Fibroblast of skin of left quadriceps (primary cell): ENCODE measurements at regions not wholly inside any gene's neighbourhood (a gene's known extent, or its start where the extent isn't known, plus 50 kb on each side); places are given as distances from the start of the nearest gene placed in this dataset.

Source experiments
- DNase-seq, 2 experiments: peaks; one replicate each; pipeline ENCODE4 v3.0.0-alpha.2; 2013; ENCODE audit warnings: low read depth in 2 of 2

DNA sequence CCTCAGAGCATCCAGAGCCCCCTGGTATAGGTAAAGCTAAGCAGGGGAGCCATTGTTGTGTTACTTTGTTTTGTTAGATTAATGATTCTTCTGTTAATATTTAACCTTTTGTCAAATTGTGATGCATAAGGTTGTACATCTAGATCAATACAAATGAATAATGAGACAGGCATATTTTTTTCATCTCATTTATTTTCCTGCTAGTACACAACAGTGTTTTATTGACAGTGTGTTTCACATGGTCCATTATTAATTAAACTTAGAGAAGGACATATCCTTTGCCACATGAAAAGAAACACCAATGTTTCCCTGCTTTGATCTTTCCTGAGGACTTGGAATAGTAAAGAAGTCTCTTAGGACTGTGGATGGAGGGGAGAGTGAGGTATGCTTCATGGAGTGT, 543.6 kb upstream of the CFAP20DC start:
- no peak for DNase-seq

DNA sequence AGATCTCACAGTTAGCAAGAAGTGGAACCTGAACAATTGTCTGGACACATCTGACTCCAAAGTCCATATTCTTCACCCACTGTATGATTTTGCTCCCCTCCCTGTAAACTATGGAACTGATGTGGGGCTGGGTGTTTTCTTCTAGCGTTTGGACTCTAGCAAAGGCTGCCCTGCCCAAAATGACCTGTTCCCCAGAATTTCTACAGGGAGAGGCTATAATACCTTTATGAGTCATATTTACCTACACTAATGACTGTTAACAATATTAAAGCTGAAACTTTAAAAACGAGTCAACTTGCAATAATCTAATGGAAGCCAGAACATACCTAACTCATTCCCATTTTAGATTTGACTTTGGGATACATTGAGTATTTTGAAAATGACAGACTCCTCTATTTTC, 531.2 kb upstream of the CFAP20DC start:
- DNase-seq = no peak

DNA sequence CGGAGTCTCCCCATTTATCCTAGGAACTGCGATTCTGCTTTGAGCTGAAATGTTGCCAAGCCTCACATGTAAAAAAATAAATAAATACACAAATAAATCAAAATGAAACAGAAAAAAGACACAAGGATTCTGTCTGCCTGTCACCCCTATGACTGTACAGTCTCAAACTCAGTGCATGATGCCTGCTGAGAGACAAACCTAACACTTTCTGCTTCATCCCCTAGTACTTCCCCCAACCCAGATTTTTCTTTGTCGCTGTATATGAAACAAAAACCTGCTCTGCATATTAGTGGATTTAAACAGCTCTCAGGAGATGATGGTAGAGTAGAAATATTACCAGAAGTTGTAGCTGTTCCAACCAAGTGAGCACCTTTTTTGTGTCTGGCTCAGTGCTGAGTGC, 530.7 kb upstream of the CFAP20DC start:
- no peak for DNase-seq

DNA sequence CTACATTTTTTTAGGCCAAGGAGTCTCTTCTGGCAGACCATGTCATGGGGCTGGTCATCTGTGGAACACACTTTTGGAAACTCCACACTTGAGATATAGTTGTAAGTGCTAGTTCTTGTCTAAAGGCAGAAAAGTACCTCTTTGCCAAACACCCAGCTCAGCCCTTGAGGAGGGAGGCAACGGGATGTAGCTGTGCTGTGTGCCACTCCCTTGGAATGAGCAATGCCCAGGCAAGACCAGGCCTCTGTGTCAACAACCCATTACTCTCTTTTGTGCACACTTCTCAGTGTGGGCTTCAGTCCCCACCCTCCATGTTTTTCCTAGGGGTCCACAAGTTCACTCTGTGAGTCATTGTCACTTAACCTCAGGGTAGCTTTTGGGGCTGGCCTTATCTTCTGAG, 528.3 kb upstream of the CFAP20DC start:
- no peak for DNase-seq

DNA sequence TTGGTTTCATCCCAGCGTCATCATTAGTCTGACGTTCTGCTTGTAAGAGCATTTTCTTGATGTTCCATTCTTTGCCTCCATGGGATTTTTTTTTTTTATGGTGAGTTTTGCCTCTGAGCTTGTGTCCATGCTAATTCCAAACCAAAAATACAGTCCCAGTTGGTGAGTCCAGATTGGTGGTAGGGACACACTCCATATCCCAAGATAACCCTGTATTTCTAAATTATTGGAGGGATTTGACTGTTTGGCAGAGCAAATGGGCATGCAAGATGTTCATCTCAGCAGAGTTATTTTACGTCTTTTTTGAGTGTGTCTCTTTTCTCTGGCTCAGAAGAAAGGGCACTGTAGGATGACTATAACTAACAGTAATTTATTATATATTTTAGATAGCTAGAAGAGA, 526.8 kb upstream of the CFAP20DC start:
- no peak for DNase-seq

DNA sequence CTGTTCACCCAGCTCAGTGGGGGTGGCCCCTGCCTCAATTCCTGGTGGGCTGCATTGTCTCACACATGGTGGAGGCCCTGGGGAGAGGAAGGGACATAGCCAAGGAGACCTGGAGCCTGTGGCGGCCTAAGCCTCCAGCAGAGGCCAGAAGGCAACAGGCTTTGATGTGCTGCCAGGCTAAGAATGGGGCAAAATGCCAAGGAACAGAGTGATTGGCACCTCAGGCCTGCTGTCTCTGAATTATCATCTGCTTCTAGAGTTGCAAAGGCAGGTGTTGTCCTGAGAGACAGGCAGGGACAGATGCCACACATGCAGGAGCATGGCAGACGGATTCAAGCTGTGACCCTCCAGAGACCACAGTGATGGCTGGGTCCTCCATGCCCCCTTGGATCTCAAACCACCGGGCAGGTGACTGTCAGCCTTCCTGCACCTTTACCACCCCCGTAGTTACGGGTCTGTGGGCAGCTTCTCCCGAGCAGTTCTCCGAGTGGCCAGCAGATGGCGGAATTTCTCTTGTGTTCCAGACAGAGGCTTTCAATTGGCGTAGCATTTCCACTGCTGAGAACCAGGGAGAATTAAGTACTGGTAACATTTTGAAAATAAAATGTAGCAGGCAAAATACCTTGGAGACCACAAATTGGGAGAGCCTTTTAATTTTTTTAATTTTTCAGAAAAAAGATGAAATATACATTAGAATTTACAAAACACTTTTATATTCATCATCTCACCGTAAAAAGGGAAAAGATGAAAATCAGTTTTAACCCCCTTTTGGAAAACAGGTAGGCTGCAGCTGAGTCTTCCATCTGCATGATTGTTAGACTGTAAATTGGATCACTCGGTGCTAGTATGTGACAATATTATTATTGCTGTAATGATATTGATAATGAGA, 525.5 kb upstream of the CFAP20DC start:
- DNase-seq = peak; percentile 45 to 47

DNA sequence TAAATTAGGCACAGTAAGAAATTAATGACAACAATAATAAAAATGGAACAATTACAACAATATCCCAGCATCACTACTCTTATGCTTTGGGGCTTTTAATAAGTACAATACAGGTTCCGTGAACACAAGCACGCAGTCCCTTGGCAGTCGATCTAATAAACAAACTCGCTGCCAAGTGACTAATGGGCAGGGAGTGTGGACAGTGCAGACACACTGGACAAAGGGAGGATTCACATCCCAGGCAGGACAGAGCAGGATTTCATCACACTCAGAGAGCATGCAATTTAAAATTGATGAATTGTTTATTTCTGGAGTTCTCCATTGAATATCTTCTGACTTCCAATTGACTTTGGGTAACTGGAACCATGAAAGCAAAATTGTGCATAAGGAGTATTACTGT, 524.1 kb upstream of the CFAP20DC start:
- no peak for DNase-seq

DNA sequence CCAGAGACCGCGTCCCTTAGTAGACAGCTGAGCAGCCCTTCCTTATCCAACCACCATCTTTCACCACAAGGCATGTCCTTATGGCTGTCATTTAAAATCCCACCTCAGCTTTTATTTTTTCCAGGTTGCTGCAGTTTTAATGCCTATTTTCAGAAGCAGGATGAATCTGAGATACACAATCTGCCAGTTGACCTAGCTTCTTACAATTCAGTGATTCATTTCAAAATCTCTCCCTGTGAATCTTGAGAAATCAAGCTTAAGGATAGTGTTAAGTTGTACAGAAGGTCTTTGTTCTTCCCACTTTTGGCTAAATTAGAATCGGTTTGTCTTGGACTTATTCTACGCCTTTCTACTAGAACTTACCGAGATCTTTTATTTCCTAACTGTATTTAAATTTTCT, 522.3 kb upstream of the CFAP20DC start:
- DNase-seq = no peak

DNA sequence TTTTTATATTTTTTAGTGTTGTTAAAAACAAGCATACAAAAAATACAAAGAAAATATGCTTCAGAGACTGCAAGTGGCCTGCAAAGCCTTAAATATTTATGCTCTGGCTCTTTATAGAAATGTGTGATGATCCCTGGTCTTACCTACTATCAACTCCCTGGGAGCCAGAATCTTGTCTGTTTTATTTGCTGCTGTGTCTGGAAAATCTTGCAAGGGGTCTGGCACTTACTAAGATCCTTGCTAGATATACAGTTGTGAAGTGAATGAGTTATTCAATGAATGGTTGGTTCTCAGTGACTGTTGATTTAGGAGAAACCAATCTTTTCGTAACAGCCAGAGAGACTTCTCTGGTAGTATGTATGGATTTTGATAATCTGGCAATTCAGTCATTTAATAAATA, 521.0 kb upstream of the CFAP20DC start:
- DNase-seq = no peak

DNA sequence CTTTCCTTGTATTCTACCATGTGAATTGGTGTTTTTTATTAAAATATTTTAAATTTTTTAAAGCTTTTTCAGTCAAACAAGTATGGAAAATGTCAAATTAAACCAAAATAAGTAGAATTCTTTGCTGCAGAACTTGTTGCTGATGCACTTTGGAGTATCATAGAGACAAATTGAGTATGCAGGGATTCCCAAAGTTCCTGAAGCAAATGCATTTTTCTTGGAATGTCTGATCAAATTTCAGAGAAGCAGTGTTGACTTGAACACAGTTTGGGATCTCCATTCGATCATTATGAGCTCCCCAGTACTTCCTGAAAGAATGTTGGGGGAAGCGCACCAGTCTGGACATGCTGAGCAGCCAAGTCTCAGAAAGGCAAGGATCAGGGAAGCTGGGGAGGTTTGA, 517.8 kb upstream of the CFAP20DC start:
- DNase-seq = no peak

DNA sequence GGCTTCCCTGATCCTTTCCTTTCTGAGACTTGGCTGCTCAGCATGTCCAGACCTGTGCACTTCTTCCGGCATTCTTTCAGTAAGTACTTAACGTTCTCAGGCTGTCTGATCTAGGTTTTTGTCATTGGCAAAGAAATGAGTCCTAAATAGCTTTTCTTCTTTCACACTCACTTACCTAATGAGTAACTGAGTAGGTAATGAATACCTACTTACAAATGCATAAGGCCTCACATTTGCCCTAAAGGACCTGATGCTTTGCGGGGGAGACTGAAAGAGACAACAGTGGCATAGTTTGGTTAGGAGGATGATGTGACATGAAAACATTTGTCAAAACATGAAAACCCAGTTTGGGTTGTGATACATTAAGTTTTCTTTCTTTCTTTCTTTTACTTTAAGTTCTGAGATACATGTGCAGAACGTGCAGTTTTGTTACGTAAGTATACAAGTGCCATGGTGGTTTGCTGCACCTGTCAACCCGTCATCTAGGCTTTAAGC, 516.7 kb upstream of the CFAP20DC start:
- DNase-seq = no peak

DNA sequence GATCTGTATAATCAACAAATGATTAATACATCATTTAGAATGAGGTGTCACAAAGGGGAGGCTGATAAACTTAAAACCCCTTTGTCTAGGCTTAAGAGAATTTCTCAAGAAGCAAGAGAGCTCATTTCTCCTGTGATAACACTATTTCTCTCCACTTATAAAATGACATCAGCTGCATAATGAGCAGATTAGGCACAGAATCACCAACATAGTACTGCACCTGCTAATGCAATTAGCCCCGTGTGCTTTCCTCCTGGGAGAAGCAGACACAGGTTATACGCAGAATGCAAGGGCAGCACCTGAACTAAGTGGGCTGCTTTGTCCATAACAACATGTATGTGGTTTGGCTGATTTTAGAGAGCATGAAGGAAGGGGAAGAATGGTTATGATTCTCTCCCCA, 515.3 kb upstream of the CFAP20DC start:
- no peak for DNase-seq

DNA sequence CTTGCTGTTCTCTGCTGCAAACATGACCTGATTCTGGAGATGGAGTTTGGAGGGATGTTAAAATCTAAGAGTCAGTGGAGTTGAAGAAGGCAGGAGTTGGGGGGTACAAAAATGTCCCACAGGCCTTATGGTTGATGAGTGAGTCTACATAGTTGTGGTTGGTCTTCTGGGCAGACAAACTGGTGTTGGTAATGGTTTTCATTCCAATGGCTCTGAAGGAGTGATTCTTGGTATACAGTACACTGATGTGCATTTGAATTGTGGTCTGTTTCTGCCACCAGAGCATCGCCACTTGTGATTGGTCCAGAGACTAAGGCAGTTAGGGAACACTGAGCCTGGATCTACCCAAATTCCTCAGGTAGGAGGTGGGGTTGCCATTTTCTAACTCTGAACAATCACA, 514.1 kb upstream of the CFAP20DC start:
- DNase-seq = no peak

DNA sequence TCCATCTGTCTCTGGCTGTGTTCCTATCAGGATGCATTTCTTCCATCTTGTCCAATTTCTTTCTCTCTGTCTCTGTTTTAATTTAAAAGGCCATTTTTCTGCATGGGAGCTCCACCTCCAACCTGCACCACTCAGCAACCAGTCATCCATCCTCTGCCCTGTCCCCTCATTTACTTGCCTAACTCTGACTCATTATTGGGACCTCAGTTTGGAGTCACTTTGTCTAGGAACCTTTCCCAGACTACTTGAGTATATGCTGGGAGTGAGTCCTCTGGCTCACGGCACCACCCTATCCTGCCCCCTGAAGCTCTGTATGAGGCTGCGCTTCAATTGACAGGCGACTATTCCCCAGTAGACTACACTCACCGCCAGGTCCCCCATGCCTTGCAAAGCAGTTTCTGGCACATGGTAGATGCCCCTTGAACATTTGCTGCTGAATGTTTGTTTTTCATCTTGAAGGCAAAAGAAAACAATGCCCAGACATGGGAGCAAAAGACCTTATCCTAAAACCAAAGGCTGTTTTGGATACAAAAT, 513.3 kb upstream of the CFAP20DC start:
- DNase-seq = no peak

DNA sequence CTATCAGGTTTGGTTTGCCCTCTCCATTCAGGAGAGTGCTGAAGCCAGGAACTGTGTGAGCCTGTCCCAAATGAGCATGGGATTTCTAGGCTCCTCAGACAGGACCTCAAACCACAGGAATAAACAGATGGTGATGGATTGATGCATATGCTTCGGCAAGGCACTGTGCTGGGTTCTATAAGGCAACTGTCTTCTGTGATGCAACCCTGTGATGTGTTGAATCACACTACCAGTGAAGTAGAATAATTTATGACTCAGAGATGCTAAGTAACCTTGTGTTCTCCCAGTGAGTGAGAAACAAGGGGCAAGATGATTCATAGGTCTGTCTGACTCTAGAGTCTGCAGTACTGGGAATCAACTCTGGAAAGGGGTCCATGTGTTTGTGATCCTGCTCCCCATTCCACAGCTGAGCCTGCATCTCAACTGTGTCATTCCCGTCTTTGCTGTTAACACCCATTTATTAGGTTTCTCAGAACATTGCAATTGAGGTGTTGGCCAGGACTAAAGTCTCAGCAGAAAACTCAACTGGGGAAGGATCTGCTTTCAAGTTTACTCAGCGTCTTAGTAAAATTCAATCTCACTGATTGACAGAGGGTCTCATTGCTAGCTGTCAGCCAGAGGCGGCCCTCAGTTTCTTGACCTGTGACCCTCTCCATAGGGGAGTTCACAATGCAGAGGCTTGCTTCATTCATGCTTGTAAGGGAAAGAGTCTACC, 510.1 kb upstream of the CFAP20DC start:
- DNase-seq = peak; percentile 96

DNA sequence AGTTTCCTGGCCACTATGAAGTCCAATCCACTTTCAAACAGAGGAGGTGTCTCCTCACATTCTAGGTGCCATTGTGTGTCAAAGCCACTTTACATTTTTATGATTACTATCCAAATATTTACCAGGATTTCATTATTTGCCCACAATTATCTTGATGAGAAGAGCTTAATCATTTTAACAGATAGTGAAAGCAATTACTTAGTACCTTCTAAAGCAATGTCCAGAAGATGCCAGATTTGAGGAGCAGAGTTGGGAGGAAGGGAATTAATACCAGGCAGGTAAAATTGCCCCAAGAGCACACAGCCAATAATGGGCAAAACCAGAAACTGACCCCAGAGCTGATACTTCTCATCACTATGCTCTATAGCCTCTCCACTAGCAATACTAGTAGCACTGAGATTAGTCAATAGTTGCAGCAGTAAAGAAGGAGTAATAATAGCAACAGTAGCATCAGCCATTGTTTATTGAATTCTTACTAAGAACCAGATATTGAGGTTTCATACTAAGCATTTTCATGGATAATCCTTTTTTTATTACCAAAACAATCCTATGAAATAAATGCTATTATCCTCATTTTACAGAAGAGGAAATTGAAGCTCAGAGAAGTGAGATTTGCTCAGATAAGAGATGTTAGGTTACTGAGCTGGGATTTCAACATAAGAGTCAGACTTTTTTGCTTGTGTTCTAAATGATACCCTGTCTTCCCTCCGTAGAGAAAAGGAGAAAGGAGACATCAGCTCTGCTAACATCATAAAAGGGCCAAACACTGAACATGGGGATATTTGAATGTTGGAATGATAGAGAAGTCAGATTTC, 509.3 kb upstream of the CFAP20DC start:
- no peak for DNase-seq

DNA sequence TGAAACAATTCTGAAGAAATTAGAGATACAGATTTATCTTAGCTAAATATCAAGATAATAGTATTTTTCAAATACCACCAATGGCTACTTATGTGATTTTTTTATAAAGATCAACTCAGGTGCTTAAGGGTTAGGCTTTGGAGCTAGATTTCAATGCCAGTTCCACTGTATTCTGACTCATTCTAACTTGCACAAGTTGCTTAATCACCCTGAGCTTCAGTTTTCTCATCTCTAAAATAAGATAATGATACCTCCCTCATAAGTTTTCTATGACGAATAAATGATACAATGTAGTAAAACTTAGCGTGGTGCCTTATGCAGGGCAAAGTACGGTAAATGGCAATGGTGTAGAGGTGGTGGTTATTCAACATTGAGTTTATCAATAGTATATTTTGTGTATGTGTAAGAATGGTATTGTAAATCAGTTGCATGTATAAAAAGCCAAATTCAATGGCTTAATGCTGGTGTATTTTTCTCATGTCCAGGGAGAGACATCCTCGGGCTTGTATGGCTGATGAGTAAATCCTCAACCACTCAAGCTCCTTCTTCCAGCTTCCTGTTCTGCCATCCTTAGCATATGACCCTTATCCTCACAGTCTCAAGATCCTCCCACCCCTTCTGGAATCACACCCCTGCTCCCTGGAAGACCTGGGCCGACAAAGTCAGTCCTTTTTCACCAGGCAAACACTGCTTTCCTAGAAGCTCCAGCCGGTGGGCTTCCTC, 505.9 kb upstream of the CFAP20DC start:
- DNase-seq = no peak

DNA sequence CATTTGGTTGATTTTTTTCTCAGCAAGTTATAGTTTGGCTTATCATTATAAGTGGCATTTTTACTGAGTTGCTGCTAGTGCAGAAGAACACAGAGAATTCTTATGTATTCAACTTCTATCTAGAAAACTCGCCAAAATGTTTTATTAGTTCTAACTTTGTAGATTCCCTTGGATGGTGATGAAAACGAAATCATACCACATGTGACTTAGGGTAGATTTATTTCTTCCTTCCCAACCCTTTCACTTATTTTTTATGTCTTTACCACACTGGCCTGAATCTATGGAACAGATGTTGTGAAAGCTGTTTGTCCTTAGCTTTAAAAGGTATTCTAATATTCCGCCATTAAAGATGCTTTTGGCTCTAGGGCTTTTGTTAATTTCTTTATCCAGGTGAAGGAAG, 503.3 kb upstream of the CFAP20DC start:
- no peak for DNase-seq

DNA sequence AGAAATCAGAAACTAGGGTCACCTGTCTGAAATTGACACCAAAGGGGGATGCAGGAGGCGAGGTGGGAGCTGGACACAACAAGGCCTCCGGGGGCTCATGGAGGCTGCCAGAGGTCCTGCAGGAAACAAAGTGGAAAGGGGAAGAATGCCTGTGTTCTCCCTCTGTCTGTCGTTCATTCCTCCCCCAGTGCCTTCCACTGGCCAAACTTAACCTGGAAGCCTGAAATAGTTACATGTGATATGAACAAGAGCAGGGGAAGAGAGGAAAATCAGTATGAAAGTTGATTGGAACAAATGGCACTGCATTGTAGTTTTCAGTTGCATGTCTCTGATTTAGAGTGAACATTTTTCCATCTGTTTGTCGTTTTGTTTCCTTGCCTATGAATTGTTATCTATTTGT, 502.0 kb upstream of the CFAP20DC start:
- DNase-seq = no peak

DNA sequence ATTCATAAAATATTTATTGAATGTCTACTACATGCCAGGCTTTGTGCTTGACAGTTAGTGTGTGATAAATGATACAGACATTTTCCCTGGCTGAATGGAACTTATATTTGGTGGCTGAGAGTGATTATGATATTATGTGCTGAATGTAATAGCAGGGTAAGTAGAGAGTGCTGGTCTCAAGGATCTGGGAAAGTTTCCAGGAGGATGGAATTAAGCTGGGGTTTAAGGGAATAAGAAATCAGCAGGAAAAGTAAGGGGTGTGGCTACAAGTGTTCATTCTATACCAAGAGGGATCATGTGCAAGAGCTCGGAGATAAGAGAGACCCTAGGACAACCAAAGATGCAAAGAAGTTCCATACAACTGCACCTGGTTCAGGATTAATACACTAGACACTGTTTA, 500.1 kb upstream of the CFAP20DC start:
- DNase-seq = no peak

DNA sequence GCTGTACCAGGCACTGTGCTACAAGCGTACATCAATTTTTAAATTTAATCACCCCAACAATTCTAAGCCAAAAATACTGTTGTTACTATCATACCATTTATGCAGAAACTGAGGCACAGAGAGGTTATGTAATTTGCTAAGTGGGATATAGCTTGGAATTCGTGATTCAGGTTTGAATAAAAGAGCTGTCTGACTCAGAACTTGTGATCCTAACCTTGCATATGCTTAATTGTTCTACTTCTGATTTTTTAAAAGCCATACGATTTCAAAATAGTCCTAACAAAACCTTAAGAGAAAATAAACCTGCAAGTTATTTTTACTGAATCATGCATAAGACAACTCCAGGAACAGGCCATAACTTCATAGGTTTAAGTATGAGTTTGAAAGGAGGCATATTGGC, 498.0 kb upstream of the CFAP20DC start:
- DNase-seq = no peak
